GM18867 (cell line): ENCODE measurements at regions not wholly inside any gene's neighbourhood (a gene's known extent, or its start where the extent isn't known, plus 50 kb on each side); places are given as distances from the start of the nearest gene placed in this dataset.

Experiments
- ATAC-seq: cut with Tn5 transposase; IDR thresholded peaks from one replicate; pipeline ENCODE4 v1.9.1; 2021; ENCODE audit warnings: mild to moderate bottlenecking, moderate library complexity; ENCODE audit not compliant: unreplicated experiment

DNA sequence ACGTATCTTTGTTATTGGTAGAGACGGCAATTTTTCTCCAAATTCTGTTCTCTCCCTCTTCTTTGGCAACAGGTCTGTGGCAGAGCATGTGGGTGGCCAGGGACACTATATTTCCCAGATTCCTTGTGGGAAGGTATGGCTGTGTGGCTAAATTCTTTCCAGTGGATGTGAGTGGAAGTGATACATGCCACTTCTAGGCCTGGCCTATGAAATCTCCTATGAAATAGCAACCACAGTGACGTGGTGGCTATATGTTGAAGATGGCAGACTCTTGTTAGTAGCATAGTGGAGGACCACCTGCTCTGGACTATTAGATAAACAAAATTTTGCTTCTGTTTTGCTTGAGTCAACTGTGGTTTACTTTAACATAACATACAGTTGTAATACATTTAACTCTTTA, 243.3 kb downstream of the IL20RB start:
- no peak for ATAC-seq

DNA sequence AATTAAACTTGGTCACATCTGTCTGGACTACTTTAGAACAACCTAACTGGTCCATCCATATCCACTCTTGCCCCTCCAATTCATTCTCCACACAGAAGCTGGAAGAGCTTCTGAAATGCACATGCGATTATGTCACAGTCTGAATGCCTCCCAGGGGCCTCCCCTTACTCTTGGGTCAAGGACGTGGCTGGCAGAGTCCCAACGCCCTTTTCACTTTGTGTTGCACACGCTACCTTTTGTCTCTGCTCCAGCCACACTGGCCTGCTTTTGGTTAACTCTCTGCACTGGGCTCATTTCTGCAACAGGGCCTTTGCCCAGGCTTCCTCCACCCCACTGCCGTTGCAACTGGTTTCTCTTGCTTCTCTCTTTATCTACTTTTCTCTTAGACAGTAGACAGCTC, 245.2 kb downstream of the IL20RB start:
- no peak for ATAC-seq

DNA sequence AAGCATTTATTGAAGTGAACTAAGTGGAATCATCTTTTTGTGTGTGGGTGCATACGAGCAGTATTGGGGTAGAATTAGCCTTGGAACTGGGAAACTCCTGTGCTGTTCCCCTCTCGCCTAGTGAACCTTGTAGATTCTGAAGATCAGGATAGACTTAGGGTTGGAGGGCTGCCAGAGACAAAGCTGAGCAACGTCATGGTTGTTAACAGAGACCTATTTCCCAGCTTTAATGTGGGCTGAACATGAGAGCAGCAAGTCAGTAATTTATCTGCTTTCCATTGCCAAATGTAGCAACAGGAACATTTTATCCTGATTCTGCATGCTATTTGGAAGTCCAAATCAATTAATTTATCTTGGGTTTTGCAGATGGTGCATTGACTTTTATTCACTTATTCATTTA, 246.6 kb downstream of the IL20RB start:
- no peak for ATAC-seq

DNA sequence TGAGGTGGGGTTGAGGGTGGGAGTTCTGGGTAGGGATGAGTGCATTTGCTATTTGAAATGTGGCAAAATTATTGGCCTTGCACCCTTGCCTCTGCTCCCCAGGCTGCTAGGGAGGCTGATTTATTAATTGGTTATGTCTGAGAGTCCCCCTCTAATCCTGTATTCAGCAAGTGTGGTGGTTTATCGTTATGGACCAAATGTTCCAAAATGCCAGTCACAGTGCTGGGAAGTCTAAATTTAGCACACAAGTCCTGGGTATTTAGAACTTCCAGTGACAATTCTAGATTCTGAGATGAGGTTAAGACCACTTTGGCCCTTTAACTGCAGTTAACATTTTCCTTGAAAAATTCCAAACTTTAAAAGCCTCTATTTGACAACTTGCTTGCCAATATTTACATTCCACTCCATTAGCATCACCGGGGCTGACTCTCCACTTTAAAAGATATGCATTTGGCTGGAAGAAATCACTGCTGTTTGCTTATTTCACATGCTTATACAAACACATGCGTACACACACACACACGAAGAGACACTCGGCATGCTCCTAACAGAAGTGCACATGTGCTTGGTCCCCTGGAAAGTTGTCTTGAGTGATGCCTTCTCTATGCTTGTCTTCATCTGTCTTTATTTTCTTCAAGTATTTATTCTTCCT, 247.7 kb downstream of the IL20RB start:
- no peak for ATAC-seq

DNA sequence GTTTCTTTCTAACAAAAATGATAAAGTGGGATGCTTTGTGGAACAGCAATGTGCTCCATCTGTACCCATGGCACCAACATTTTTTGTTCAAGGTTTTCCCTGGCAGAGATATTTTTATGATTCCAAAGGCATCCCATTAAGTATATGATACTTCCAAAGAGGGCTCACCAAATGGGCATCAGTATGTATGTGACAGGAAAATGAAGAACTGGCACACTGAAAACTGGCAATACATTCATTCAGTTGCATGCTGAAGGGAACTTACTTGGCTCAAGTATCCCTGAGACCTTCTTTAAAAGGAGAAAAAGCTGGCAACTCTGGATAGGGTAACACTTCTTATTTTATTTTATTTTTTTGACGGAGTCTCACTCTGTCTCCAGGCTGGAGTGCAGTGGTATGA, 249.8 kb downstream of the IL20RB start:
- no peak for ATAC-seq

DNA sequence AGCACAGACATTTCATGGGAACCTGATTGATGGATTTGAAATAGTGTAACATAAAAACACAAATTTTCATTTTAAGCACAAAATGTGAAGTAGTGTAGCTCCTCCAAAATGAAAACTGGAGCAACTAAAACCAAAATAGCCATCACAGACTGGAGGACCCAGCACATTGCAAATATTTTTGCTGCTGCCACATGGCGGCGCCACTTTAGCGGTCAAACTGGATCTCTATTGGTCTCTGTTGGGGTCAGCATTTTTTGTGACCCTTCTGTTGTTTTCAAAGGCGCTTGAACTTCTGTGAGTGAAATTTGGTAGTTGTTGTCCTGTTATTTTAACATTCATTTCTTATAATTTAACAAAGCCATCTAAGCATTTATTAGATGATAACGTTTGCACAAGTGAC, 259.9 kb downstream of the IL20RB start:
- ATAC-seq: no peak

DNA sequence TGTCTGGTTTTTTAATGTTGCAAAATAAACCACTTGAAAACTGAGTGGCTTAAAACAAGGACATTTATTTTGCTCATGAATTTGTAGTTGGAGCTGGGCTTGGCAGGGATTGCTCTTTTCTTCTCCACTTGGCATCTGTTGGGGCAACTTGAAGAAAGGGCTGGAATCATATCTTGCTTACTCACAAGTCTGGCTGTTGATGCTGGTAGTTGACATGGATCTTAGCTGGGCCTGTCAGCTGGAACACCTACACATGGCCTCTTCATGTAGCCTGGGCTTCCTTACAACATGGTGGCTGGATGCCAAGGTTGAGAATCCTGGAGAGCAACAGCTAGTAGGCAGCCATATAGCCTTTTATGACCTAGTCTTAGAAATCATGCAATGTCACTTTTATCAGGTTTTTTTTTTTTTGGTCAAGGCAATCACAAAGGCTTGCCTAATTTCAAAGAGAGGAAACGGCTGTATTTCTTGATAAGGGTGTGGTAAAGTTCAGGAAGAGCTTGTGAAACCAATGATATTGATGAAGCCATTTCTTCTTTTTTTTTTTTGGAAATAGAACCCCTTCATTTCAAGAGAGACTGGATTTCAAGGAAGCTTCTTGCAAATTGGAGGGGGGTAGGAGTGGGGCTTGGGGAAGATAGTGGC, 262.1 kb downstream of the IL20RB start:
- no peak for ATAC-seq

DNA sequence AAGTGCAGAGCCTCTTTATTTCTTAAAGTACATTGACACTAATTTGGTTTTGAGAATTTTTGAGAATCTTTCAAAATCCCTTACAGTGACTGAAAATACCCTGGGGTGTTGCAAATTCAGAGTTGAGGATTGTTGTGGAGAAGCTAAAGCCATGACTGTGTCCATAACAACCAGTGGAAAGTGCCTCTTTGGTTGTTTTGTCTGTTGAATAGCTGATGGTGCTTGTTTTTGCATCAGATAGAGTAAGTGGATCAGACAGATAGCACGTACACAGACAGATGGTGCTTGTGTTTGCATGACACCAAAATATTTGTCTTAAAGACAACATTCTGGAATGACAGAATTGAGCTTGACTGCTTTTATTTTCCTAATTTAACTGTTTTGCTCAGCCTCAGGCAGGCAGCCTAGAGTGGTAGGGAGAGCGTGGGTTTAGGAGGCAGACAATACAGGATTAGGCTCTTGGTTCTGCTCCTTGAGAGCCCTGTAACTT, 265.0 kb downstream of the IL20RB start:
- no peak for ATAC-seq

DNA sequence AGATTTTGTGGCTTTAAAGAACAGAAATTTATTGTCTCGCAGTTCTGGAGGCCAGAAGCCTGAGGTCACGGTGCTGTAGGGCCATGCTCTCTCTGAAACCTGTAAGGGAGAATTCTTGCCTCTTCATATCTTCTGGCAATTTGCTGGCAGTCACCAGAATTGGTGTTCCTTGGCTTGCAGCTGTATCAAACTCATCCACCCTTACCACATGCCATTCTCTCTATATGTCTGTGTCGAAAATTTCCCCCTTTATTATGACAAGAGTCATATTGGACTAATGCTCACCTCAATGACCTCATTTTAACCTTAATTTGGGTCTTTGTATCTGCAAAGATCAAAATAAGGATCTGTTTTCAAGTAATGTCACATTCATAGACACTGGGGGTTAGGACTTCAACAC, 266.7 kb downstream of the IL20RB start:
- no peak for ATAC-seq

DNA sequence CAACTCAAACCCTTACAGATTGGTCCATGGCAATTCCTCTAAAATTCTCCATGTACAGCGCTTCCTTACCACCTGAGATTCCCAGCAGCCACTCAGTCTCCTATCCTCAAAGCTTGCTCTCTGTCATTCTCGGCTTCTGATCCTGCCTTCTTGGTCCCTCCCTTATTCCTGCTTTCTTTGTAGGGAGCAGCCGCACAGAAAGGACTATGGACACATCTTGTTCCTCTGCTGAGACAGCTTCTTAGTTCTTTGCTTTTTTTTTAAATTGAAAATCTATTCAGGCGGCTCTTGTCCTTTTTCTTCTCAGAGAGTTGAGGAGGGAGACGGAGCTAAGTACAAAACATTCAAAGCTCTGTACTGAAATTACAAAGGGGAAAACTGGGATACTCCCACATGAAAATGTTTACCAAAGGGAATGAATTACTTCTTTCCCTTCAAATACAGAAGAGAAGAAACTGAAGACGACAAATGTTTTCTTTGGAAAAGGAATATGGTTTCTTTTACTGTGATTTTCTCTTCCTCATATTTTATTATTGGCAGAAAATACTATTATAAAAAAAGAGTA, 285.1 kb downstream of the IL20RB start:
- no peak for ATAC-seq

DNA sequence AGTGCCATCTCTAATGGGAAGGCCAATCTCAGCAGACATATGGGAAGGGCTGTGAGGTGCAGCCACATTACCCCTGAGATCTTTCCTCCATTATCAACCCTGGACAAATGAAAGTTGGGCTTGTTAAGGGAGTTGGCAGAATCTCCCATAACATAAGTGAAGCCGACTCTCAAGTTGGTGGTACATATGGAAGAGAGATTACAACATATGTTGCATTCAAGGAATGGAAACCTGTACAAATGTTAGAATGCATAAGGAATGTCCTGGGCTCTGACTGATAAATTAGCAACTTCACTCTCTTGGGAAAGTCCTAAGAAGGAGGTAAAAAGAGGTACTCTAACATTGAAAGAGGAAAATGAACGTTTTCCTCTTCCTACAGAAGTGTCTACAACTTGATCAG, 288.7 kb downstream of the IL20RB start:
- ATAC-seq: no peak

DNA sequence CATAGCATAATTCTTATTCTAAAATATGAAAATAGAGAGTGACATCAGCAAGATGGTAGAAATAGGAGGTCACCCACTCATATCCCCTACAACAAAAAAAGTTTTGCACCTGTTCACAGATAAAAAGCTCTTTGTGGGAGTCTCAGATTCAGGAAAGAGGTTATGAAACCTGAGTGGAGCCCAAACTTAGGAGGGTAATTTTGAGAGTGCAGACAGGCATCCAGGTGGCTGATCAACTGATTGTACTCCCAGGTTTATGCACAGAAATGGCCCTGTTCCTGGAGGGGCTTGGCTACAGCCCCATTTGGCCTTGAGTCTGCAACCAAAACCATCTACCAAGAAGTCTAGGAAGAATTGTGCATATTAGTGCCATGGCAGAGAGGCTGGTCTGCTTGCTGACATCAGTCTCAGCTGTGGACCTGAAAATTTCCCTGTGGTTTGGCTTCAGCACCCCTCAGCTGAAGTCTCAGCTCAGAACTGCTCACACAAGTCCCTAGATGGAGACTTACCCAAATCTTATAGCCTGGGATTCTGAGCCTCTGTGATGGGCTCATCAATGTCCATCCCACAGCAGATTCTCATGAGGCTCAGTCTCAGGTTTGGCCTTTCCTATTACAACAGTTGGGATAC, 291.6 kb downstream of the IL20RB start:
- no peak for ATAC-seq

DNA sequence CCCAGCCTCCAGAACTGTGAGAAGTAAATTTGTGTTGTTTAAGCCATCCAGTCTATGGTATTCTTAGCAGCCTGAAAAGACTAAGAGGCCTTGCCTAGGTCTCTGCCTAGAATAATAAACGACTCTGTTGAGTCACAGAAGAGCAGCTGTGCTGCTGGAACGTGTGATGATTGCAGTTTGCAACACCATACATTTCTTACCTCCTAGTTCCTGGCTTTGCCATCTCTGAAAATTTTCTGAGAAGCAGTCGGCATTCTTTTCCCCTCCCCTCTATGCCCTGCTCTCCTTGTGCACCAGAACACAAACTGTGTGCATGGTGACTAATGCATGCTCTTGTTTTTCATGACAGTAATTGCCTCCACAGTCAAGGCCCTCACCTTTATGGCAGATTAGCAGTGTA, 301.3 kb downstream of the IL20RB start:
- no peak for ATAC-seq

DNA sequence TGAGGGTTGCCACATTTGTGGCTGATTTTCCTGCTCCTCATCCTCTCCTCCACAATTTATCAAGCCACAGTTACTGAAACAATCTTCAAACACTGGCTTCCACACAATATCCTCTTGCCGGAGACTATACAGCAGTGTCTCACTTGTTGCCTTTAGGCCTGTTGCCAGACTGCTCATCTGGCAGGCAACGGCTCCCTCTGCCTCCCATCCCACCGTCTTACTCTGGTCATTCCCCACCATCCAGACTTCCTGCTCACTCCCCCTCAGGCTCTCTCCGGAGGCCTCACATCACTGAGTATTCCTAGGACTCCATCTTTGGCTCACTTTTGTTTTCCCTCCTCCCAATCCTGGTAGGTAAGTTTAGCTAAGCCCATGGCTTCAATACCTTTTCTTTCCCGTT, 301.9 kb downstream of the IL20RB start:
- ATAC-seq: no peak

DNA sequence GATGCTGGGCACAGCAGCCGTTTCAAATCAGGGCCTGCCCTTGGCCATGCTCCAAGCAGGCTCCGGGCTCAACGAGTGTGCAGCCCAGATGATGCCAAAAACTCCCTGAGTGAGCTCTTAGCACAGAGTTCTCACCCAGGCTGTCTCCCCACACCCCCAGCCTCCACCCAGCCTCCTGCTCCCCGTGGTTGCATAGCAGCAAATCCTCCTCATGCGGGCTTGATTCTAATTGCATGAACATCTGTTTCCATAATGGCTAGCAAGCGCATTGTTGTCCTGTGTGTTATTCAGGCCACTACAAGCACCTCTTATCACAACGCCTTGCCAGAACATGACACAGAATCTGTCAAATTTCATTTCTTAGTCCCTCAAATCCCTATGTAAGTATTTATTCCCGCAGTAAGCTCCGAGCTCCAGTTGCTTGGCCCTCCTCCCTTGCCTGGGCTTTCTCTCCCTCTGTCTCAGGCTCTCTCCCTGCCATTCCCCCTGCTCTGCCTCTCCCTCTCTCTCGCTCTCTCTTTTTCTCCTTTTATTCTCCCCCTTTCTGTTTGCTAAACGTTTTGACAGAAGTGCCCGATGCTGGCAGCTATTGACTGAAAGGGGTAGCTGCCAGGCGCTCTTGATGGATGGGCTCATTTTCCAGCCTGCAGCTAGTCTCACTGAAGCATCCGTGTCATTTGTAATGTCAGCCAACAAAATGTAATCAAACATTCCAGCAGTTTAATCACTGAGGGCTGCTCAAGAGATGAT, 306.5 kb downstream of the IL20RB start:
- no peak for ATAC-seq

DNA sequence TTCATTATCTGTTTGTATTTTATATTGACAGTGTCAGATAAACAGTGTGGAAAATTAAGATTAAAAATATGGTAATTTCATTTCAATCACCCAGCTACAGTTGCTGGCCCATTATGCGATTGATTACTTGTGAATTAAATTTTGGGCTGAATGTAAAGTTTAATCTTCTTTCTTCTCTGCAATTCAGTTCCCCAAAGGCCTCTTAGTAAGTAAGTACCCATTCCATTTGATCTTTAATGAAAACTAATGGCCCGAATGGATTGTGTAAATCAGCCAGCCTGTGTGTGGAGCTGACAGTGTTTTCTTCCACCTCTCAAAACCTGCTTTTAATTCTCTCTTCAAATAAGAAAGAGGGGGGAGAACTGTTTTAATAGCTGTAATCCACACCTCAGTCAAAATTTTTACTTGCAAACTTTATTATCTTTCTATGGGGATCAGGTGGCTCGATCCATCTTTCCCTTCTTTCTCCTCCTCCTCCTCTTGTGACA, 307.1 kb downstream of the IL20RB start:
- no peak for ATAC-seq

DNA sequence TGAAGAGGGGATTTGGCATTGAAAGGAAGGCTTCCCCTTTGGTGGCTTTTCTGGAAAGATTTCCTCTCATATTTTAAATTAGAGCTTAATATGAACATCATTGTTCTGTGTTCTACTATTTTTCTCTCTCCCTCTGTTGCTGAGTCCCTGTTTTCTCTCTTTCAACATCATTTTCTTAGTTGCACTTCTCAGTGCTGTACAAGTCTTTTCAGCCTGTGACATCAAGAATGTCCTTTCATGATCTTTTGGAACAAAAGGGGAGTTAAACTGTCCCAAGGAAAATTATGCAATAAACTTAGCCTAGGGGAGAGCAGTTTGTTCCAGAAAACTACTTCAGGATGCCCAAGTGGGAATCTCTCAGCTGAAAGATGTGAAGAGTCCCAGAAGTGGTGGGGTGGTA, 325.1 kb downstream of the IL20RB start:
- ATAC-seq: no peak

DNA sequence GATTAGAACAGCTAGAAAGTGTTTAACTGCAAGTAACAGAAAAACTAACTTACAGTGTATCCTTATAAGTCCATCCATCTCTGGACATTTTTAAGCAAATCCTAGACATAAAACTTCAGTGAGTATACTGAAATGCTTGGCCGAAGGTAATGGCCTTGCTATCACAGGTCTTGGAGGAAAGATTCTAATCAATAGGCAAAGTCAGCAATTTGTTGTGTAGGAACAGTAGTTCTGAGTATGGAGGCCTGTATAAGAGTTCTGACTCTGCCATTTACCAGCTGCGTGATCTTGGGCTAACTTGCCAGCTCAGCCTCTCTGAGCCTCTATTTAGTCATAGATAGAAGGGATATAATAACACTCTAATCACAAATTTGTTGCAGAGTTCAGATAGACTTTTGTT, 328.1 kb downstream of the IL20RB start:
- ATAC-seq: no peak

DNA sequence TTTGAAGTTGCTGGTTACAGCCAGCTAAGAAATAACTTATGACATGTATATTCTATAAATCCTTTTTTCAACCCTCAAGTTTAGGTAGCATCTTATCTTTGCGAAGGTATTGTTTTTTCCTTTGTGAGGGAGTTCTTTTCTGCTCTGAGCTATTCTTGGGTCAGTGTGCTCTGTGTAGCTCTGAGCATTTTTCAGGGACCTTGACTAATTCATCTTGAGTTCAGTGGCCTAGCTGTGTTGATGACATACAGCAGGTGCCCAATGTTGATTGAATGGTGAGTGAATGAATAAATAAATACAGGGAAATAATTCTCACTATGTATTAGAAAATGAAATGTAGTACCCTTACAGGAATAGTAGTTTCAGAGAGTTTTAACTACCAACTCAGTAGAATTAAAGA, 335.3 kb downstream of the IL20RB start:
- no peak for ATAC-seq

DNA sequence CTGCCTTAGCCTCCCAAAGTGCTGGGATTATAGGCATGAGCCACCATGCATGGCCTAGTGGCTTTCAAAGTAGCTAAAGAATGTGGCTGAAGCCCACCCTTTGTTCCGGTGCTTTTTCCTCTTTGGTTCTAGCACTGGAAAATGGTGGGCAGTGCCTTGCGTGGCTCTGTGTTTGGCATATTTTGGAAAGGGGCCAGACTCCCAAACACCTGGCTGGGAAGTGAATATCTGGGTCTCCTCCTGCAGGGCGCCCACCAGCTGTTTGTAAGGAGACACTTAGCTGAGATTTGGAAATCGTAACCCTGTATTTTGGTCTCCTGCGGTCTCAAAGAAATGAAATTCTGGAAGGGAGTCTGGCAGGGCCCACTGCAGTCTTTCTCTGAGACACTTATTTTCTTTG, 336.4 kb downstream of the IL20RB start:
- no peak for ATAC-seq

DNA sequence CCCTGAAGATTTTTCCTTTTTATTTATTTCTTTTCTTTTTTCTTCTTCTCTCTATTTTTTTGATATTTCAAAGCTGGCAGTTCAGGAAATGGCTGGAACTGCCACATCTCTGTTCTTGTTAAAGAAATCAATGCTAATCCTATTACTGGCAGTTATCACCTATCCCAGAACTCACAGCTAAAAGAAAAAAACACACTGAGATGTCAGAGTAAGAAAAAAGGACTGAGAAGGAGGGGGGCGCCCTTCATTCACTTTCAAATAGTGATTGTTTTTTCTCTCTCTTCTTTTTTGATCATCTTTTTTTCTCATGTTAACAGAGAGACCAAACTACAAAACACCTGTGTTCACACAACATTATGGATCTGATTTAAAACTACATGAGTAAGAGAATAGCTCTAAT, 337.1 kb downstream of the IL20RB start:
- ATAC-seq: no peak
